HepG2 (cell line): ENCODE measurements at regions not wholly inside any gene's neighbourhood (a gene's known extent, or its start where the extent isn't known, plus 50 kb on each side); places are given as distances from the start of the nearest gene placed in this dataset.

Experiments
- CBFB ChIP-seq: sonication (generic); formaldehyde crosslinking; IDR thresholded peaks from 2 replicates; pipeline ENCODE4 v1.4.0; 2020; ENCODE audit warnings: missing genetic modification reagents
- ERF ChIP-seq: IDR thresholded peaks from 2 replicates; pipeline ENCODE4 v1.6.1; 2018; ENCODE audit warnings: missing biosample characterization, missing genetic modification reagents
- ETV5 ChIP-seq: IDR thresholded peaks from 2 replicates; pipeline ENCODE4 v1.6.1; 2018; ENCODE audit warnings: missing biosample characterization, missing genetic modification reagents, inconsistent platforms, borderline replicate concordance
- GABPB1 ChIP-seq: IDR thresholded peaks from 2 replicates; pipeline ENCODE4 v1.6.1; 2016; ENCODE audit warnings: mild to moderate bottlenecking, missing genetic modification reagents, moderate library complexity, missing compliant biosample characterization
- HDAC2 ChIP-seq: sonication (generic); formaldehyde crosslinking; IDR thresholded peaks from 2 replicates; pipeline ENCODE4 v1.4.0; 2020; ENCODE audit warnings: missing genetic modification reagents
- KLF16 ChIP-seq, 2 experiments: sonication (generic) in 1 of 2; formaldehyde crosslinking in 1 of 2; IDR thresholded peaks; 2 replicates each; pipeline versions ENCODE4 v1.6.1 to v1.8.0; 2016 to 2023; ENCODE audit warnings: missing genetic modification reagents in 2 of 2, missing compliant biosample characterization in 1 of 2
- MBNL3 ChIP-seq: fragments of 250-450 bp; sonication (Bioruptor Pico); conservative IDR thresholded peaks from 2 replicates; pipeline ENCODE4 v1.8.0; 2022; ENCODE audit warnings: mild to moderate bottlenecking, inconsistent platforms
- MLLT10 ChIP-seq: sonication (generic); formaldehyde crosslinking; IDR thresholded peaks from 2 replicates; pipeline ENCODE4 v1.4.0; 2020; ENCODE audit warnings: missing genetic modification reagents
- PITX1 ChIP-seq: sonication (generic); formaldehyde crosslinking; IDR thresholded peaks from 2 replicates; pipeline ENCODE4 v1.5.1; 2020; ENCODE audit warnings: mild to moderate bottlenecking, missing genetic modification reagents
- RCOR2 ChIP-seq: IDR thresholded peaks from 2 replicates; pipeline ENCODE4 v1.6.1; 2016; ENCODE audit warnings: missing biosample characterization, missing genetic modification reagents
- RELA ChIP-seq: sonication (generic); formaldehyde crosslinking; IDR thresholded peaks from 2 replicates; pipeline ENCODE4 v1.4.0; 2020; ENCODE audit warnings: missing genetic modification reagents
- SP1 ChIP-seq, 2 experiments: fragments of 450-650 bp in 1 of 2; sonication (generic) in 1 of 2; formaldehyde crosslinking in 1 of 2; IDR thresholded peaks; 2 replicates each; pipeline versions ENCODE4 v1.4.0 to v1.6.1; 2016 to 2020; ENCODE audit warnings: missing genetic modification reagents in 1 of 2
- SSRP1 ChIP-seq: IDR thresholded peaks from 2 replicates; pipeline ENCODE4 v1.6.1; 2016; ENCODE audit warnings: control low read depth
- TAF1 ChIP-seq: sonication (generic); formaldehyde crosslinking; IDR thresholded peaks from 2 replicates; pipeline ENCODE4 v1.4.0; 2020; ENCODE audit warnings: missing genetic modification reagents
- TEAD3 ChIP-seq: optimal IDR thresholded peaks from 2 replicates; pipeline ENCODE3; 2016; ENCODE audit warnings: borderline replicate concordance
- TGIF2 ChIP-seq: IDR thresholded peaks from 2 replicates; pipeline ENCODE4 v1.6.1; 2016; ENCODE audit warnings: control low read depth, missing compliant biosample characterization
- ZNF12 ChIP-seq: sonication (generic); formaldehyde crosslinking; IDR thresholded peaks from 2 replicates; pipeline ENCODE4 v1.5.0; 2020; ENCODE audit warnings: missing genetic modification reagents
- ZNF251 ChIP-seq: sonication (generic); formaldehyde crosslinking; IDR thresholded peaks from 2 replicates; pipeline ENCODE4 v1.9.0; 2021; ENCODE audit warnings: mild to moderate bottlenecking, missing genetic modification reagents
- ZNF337 ChIP-seq: sonication (generic); formaldehyde crosslinking; IDR thresholded peaks from 2 replicates; pipeline ENCODE4 v1.5.1; 2020; ENCODE audit warnings: missing genetic modification reagents, low read depth, mild to moderate bottlenecking, borderline replicate concordance
- ZNF44 ChIP-seq: sonication (generic); formaldehyde crosslinking; IDR thresholded peaks from 2 replicates; pipeline ENCODE4 v1.5.1; 2020; ENCODE audit warnings: mild to moderate bottlenecking, missing genetic modification reagents
- ZNF550 ChIP-seq: sonication (generic); formaldehyde crosslinking; IDR thresholded peaks from 2 replicates; pipeline ENCODE4 v1.4.0; 2020; ENCODE audit warnings: mild to moderate bottlenecking, missing genetic modification reagents, borderline replicate concordance
- ZNF780A ChIP-seq: sonication (generic); formaldehyde crosslinking; IDR thresholded peaks from 2 replicates; pipeline ENCODE4 v1.8.0; 2022; ENCODE audit warnings: mild to moderate bottlenecking, missing genetic modification reagents, moderate library complexity
- TF ChIP-seq, protein P1 (sequence below): sonication (generic); formaldehyde crosslinking; IDR thresholded peaks from 2 replicates; pipeline ENCODE4 v1.4.0; 2020; ENCODE audit warnings: missing genetic modification reagents, borderline replicate concordance
- TF ChIP-seq, protein P2 (sequence below): sonication (generic); formaldehyde crosslinking; IDR thresholded peaks from 2 replicates; pipeline ENCODE4 v1.5.1; 2020; ENCODE audit warnings: missing genetic modification reagents, mild to moderate bottlenecking, borderline replicate concordance
- TF ChIP-seq, protein P3 (sequence below): sonication (generic); formaldehyde crosslinking; IDR thresholded peaks from 2 replicates; pipeline ENCODE4 v1.8.0; 2022; ENCODE audit warnings: mild to moderate bottlenecking, missing genetic modification reagents, borderline replicate concordance

DNA sequence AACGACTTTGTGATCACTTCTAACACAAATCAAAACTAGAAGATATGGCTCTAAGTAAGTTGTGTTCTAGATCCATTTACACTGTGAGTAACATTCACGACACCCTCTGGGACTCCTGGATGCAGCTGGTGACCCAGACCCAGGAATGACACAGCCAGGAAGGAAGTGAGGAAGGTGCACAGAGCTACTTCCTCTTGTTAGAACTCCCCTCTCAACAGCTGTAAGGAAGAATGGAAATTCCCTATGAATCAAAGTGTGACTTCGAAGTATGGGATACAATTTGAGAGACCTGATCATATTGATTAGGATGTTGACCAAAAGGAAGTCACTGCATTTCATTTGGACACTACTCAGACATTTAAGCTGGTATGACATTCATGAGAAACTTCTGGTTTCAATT, 185.3 kb downstream of the NRIP1 start (continued):
- TF ChIP-seq, protein P1, sequence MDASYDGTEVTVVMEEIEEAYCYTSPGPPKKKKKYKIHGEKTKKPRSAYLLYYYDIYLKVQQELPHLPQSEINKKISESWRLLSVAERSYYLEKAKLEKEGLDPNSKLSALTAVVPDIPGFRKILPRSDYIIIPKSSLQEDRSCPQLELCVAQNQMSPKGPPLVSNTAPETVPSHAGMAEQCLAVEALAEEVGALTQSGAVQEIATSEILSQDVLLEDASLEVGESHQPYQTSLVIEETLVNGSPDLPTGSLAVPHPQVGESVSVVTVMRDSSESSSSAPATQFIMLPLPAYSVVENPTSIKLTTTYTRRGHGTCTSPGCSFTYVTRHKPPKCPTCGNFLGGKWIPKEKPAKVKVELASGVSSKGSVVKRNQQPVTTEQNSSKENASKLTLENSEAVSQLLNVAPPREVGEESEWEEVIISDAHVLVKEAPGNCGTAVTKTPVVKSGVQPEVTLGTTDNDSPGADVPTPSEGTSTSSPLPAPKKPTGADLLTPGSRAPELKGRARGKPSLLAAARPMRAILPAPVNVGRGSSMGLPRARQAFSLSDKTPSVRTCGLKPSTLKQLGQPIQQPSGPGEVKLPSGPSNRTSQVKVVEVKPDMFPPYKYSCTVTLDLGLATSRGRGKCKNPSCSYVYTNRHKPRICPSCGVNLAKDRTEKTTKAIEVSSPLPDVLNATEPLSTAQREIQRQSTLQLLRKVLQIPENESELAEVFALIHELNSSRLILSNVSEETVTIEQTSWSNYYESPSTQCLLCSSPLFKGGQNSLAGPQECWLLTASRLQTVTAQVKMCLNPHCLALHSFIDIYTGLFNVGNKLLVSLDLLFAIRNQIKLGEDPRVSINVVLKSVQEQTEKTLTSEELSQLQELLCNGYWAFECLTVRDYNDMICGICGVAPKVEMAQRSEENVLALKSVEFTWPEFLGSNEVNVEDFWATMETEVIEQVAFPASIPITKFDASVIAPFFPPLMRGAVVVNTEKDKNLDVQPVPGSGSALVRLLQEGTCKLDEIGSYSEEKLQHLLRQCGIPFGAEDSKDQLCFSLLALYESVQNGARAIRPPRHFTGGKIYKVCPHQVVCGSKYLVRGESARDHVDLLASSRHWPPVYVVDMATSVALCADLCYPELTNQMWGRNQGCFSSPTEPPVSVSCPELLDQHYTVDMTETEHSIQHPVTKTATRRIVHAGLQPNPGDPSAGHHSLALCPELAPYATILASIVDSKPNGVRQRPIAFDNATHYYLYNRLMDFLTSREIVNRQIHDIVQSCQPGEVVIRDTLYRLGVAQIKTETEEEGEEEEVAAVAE (CRISPR knock-in tag): no peak
- 0 out of 4 replicates have a peak, but pooled peaks of 1 of the 2 experiments have one; percentile 16 for TF ChIP-seq KLF16 (CRISPR knock-in tag; IDR thresholded peaks at IDR 0.05)
- TF ChIP-seq, protein P2, sequence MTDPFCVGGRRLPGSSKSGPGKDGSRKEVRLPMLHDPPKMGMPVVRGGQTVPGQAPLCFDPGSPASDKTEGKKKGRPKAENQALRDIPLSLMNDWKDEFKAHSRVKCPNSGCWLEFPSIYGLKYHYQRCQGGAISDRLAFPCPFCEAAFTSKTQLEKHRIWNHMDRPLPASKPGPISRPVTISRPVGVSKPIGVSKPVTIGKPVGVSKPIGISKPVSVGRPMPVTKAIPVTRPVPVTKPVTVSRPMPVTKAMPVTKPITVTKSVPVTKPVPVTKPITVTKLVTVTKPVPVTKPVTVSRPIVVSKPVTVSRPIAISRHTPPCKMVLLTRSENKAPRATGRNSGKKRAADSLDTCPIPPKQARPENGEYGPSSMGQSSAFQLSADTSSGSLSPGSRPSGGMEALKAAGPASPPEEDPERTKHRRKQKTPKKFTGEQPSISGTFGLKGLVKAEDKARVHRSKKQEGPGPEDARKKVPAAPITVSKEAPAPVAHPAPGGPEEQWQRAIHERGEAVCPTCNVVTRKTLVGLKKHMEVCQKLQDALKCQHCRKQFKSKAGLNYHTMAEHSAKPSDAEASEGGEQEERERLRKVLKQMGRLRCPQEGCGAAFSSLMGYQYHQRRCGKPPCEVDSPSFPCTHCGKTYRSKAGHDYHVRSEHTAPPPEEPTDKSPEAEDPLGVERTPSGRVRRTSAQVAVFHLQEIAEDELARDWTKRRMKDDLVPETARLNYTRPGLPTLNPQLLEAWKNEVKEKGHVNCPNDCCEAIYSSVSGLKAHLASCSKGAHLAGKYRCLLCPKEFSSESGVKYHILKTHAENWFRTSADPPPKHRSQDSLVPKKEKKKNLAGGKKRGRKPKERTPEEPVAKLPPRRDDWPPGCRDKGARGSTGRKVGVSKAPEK (CRISPR knock-in tag): no peak
- TF ChIP-seq HDAC2 (CRISPR knock-in tag): no peak
- TF ChIP-seq PITX1 (CRISPR knock-in tag): no peak
- TF ChIP-seq RCOR2: no peak
- TF ChIP-seq CBFB (CRISPR knock-in tag): no peak
- TF ChIP-seq ZNF550 (CRISPR knock-in tag): no peak
- TF ChIP-seq SSRP1 (CRISPR knock-in tag): 0 out of 2 replicates have a peak, but pooled peaks have one; percentile 12
- TF ChIP-seq ERF (CRISPR knock-in tag): no peak
- TF ChIP-seq ZNF44 (CRISPR knock-in tag): no peak
- TF ChIP-seq RELA (CRISPR knock-in tag): peak; percentile 55; the same call in 1 of the 2 replicates
- peak; percentile 77; the same call in 1 of the 2 replicates for TF ChIP-seq ETV5
- no peak for TF ChIP-seq ZNF780A (CRISPR knock-in tag)
- peak; percentile 18 for TF ChIP-seq TEAD3 (CRISPR knock-in tag)
- TF ChIP-seq, protein P3, sequence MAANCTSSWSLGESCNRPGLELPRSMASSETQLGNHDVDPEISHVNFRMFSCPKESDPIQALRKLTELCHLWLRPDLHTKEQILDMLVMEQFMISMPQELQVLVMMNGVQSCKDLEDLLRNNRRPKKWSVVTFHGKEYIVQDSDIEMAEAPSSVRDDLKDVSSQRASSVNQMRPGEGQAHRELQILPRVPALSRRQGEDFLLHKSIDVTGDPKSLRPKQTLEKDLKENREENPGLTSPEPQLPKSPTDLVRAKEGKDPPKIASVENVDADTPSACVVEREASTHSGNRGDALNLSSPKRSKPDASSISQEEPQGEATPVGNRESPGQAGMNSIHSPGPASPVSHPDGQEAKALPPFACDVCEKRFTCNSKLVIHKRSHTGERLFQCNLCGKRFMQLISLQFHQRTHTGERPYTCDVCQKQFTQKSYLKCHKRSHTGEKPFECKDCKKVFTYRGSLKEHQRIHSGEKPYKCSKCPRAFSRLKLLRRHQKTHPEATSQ: no peak
- no peak for TF ChIP-seq TGIF2 (CRISPR knock-in tag)
- TF ChIP-seq MBNL3 (CRISPR knock-in tag): no peak
- TF ChIP-seq ZNF251 (CRISPR knock-in tag): no peak
- TF ChIP-seq ZNF337 (CRISPR knock-in tag): no peak
- TF ChIP-seq GABPB1 (CRISPR knock-in tag): 0 out of 2 replicates have a peak, but pooled peaks have one; percentile 32
- TF ChIP-seq SP1 (IDR thresholded peaks at IDR 0.05): no peak
- no peak for TF ChIP-seq SP1 (CRISPR knock-in tag; IDR thresholded peaks at IDR 0.05)
- TF ChIP-seq TAF1 (CRISPR knock-in tag): no peak
- TF ChIP-seq ZNF12 (CRISPR knock-in tag): no peak
- no peak for TF ChIP-seq MLLT10 (CRISPR knock-in tag)
